ENCODE measurements at regions not wholly inside any gene's neighbourhood (a gene's known extent, or its start where the extent isn't known, plus 50 kb on each side); places are given as distances from the start of the nearest gene placed in this dataset.

- TF ChIP-seq CTCF (IDR thresholded peaks at IDR 0.05) (no peak), TCF7L2 (IDR thresholded peaks at IDR 0.05; ENCODE audit: low read depth, low read length) (no peak), REST (IDR thresholded peaks at IDR 0.05; ENCODE audit: insufficient read depth in 1 of 2, low read depth in 2 of 2, low read length in 1 of 2) (no peak), POLR2AphosphoS5 (IDR thresholded peaks at IDR 0.05; ENCODE audit: low read depth, low read length) (no peak), SIN3A (IDR thresholded peaks at IDR 0.05; ENCODE audit: borderline replicate concordance, insufficient read depth, low read depth, low read length) (no peak)
- CTCF ChIA-PET = no interaction called here
- in situ Hi-C loops (cut with HindIII; ENCODE audit: low pct_unique_long_range_greater_than_20kb, low sequenced_read_pairs) = no loop called here
- POLR2A ChIA-PET = no interaction called here
- H3K27ac ChIP-seq (ENCODE audit: low read length) = no peak overlapping the region
- no peak overlapping the region for H3K4me3 ChIP-seq (ENCODE audit: low read depth in 2 of 2, low read length in 2 of 2)
- H3K9me3 ChIP-seq (ENCODE audit: control insufficient read depth, insufficient read depth, low read depth, low read length) = no peaks in the 10 kb centered on the region
- intact Hi-C loops (cut with micrococcal nuclease; ENCODE audit: unreplicated experiment) = no loop called here
- no peaks in the 10 kb centered on the region for H3K36me3 ChIP-seq (ENCODE audit: control insufficient read depth, insufficient read depth, low read length)
- no peaks in the 10 kb centered on the region for H3K4me1 ChIP-seq (ENCODE audit: control insufficient read depth, insufficient read depth, low read length)
- no peak for ATAC-seq
- H3K27me3 ChIP-seq (ENCODE audit: control insufficient read depth, insufficient read depth, low read length) = no peaks in the 10 kb centered on the region
- no peak for DNase-seq (ENCODE audit: low read depth, low spot score)
- BruUV-seq (replicated peaks) = no TSS peak
Measured at GRCh38 chr11:64430645-64431044, 71.7 kb downstream of the RPS6KA4 start.

- DNase-seq (ENCODE audit: low read depth, low spot score) (no peak), ATAC-seq (peak; percentile 23; the same call in 1 of the 2 replicates)
- Histone ChIP-seq H3K27ac (ENCODE audit: low read length) (no peak overlapping the region), H3K36me3 (ENCODE audit: control insufficient read depth, insufficient read depth, low read length) (no peaks in the 10 kb centered on the region; the same call in 1 of the 2 replicates), H3K4me1 (ENCODE audit: control insufficient read depth, insufficient read depth, low read length) (no peaks in the 10 kb centered on the region), H3K9me3 (ENCODE audit: control insufficient read depth, insufficient read depth, low read depth, low read length) (no peaks in the 10 kb centered on the region), H3K27me3 (ENCODE audit: control insufficient read depth, insufficient read depth, low read length) (no peaks in the 10 kb centered on the region), H3K4me3 (ENCODE audit: low read depth in 2 of 2, low read length in 2 of 2) (no peak overlapping the region)
- TF ChIP-seq REST (IDR thresholded peaks at IDR 0.05; ENCODE audit: insufficient read depth in 1 of 2, low read depth in 2 of 2, low read length in 1 of 2) (no peak), TCF7L2 (IDR thresholded peaks at IDR 0.05; ENCODE audit: low read depth, low read length) (no peak), SIN3A (IDR thresholded peaks at IDR 0.05; ENCODE audit: borderline replicate concordance, insufficient read depth, low read depth, low read length) (no peak), CTCF (IDR thresholded peaks at IDR 0.05) (no peak), POLR2AphosphoS5 (IDR thresholded peaks at IDR 0.05; ENCODE audit: low read depth, low read length) (no peak)
- ChIA-PET CTCF (interaction anchor here (0.6 kb wide), 1 partner anchor 405 kb away, joined by 3 read pairs; no protein-coding TSS in a partner anchor), POLR2A (no interaction called here)
- BruUV-seq (replicated peaks) = no TSS peak
- in situ Hi-C loops (cut with HindIII; ENCODE audit: low pct_unique_long_range_greater_than_20kb, low sequenced_read_pairs) (no loop called here), intact Hi-C loops (cut with micrococcal nuclease; ENCODE audit: unreplicated experiment) (no loop called here)
Measured at GRCh38 chr11:64436000-64436399, 77.0 kb downstream of the RPS6KA4 start.
